Gastrocnemius medialis (tissue), 4 donors: ENCODE measurements at regions not wholly inside any gene's neighbourhood (a gene's known extent, or its start where the extent isn't known, plus 50 kb on each side); places are given as distances from the start of the nearest gene placed in this dataset.
A peak's percentile ranks its signal among the peaks of the same experiment; 100 is the strongest.

ENCODE experiments used
- ATAC-seq, 2 donors: fragments of 150-250 bp; one replicate each; pipeline ENCODE4 v1.9.1; 2016
- DNase-seq, 2 donors: peaks; one replicate each; pipeline ENCODE4 v3.0.0-alpha.2; 2019
- H3K27ac ChIP-seq, 4 donors: fragments of 200-600 bp; sonication (generic); 1 replicate in 1 of 4; 2 replicates in 3 of 4; pipeline ENCODE4 v1.5.1; 2016 to 2018; ENCODE audit warnings: mild to moderate bottlenecking in 2 of 4, moderate library complexity in 1 of 4
- H3K27me3 ChIP-seq, 3 donors: fragments of 200-600 bp; sonication (generic) in 2 of 3; 1 replicate in 1 of 3; 2 replicates in 2 of 3; pipeline versions ENCODE4 v1.5.1 to v1.6.0; 2016 to 2019; ENCODE audit warnings: mild to moderate bottlenecking in 1 of 3, moderate library complexity in 1 of 3
- H3K36me3 ChIP-seq, 2 donors: fragments of 200-600 bp; sonication (generic) in 1 of 2; one replicate each; pipeline ENCODE4 v1.5.1; 2017 to 2018
- H3K4me1 ChIP-seq, 2 donors: fragments of 200-600 bp; sonication (generic) in 1 of 2; one replicate each; pipeline ENCODE4 v1.5.1; 2016 to 2017; ENCODE audit warnings: mild to moderate bottlenecking in 2 of 2
- H3K4me3 ChIP-seq, 4 donors: fragments of 200-600 bp; sonication (generic) in 3 of 4; 1 replicate in 1 of 4; 2 replicates in 3 of 4; pipeline ENCODE4 v1.5.1; 2016 to 2019; ENCODE audit warnings: mild to moderate bottlenecking in 2 of 4
- H3K9me3 ChIP-seq, 3 donors: fragments of 200-600 bp; sonication (generic) in 2 of 3; 1 replicate in 1 of 3; 2 replicates in 2 of 3; pipeline ENCODE4 v1.5.1; 2016 to 2019
- POLR2A ChIP-seq, 2 donors: fragments of 450-650 bp; IDR thresholded peaks; one replicate each; pipeline ENCODE4 v1.6.1; 2017; ENCODE audit warnings: antibody characterized with exemption in 2 of 2, mild to moderate bottlenecking in 2 of 2, moderate library complexity in 2 of 2
- in situ Hi-C, 4 donors: fragments of 200-750 bp; cut with MboI; loops; one replicate each; pipeline versions ENCODE4 v1.15.0 to v1.8.0; 2017; ENCODE audit warnings: low sequenced_read_pairs in 4 of 4
- intact Hi-C: fragments of 100-400 bp; cut with DNase I; formaldehyde crosslinking; loops from one replicate; pipeline ENCODE4 v1.15.1; 2023; ENCODE audit warnings: low total_unique reads
- TF ChIP-seq, protein P1 (sequence below), 5 experiments: fragments of 450-650 bp in 3 of 5; fragments of 200-600 bp in 2 of 5; sonication (generic) in 2 of 5; IDR thresholded peaks in 4 of 5; conservative IDR thresholded peaks in 1 of 5; 1 replicate in 4 of 5; 2 replicates in 1 of 5; pipeline ENCODE4 v1.5.1; 2016 to 2019; ENCODE audit warnings: antibody characterized with exemption in 5 of 5, mild to moderate bottlenecking in 3 of 5, moderate library complexity in 3 of 5

DNA sequence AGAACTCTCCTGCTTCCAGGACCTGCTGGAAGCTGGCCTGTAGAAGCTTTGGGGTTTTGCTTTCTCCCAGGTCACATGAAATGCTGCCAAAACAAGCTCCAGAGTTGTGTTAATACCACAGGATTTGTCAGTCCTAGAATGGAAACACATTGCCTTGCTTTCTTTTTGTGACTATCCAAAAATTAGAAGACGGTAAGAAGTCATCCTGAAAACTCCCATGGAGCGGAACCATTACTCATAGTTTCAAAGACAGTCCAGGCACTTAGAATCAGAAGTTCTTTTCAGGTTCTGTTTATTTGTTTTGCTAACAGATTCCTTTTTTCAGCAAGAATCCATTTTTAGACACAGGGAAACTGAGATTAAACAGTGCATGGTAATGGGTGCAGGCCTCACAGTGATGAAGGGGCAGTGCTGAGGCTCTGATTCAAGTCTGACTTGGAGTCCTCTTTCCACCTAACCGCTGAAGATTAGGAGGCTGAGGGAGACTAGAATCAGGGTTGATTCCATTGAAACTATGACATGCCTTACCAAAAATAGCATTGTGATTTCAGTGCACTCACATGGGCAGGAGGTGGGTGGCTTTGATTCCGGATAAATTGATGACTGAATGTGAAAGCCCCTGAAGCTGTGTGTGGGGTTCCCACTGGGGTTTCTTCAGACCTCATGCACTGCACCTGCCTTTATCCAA is 72.2 kb upstream of the NAA20 start:
- DNase-seq (no peak), ATAC-seq (peak; percentile 48 to 50)
- intact Hi-C loops (no loop called here), in situ Hi-C loops (loop anchor here in 1 of 4 donors (10.0 kb wide), 1 partner anchor 60 kb away; no protein-coding TSS in a partner anchor)
- Histone ChIP-seq H3K4me3 (no peak overlapping the region), H3K9me3 (no peaks in the 10 kb centered on the region), H3K36me3 (no peaks in the 10 kb centered on the region), H3K27me3 (no peaks in the 10 kb centered on the region), H3K4me1 (peaks cover 43 to 66% of the 10 kb centered on the region in 2 donors), H3K27ac (peak overlapping the region; percentile 11 to 47 (median 25))
- no peak for TF ChIP-seq POLR2A (IDR thresholded peaks at IDR 0.05)
- TF ChIP-seq, protein P1, sequence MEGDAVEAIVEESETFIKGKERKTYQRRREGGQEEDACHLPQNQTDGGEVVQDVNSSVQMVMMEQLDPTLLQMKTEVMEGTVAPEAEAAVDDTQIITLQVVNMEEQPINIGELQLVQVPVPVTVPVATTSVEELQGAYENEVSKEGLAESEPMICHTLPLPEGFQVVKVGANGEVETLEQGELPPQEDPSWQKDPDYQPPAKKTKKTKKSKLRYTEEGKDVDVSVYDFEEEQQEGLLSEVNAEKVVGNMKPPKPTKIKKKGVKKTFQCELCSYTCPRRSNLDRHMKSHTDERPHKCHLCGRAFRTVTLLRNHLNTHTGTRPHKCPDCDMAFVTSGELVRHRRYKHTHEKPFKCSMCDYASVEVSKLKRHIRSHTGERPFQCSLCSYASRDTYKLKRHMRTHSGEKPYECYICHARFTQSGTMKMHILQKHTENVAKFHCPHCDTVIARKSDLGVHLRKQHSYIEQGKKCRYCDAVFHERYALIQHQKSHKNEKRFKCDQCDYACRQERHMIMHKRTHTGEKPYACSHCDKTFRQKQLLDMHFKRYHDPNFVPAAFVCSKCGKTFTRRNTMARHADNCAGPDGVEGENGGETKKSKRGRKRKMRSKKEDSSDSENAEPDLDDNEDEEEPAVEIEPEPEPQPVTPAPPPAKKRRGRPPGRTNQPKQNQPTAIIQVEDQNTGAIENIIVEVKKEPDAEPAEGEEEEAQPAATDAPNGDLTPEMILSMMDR (IDR thresholded peaks at IDR 0.05 in 4 of 5, conservative IDR thresholded peaks at IDR 0.05 in 1 of 5): no peak

DNA sequence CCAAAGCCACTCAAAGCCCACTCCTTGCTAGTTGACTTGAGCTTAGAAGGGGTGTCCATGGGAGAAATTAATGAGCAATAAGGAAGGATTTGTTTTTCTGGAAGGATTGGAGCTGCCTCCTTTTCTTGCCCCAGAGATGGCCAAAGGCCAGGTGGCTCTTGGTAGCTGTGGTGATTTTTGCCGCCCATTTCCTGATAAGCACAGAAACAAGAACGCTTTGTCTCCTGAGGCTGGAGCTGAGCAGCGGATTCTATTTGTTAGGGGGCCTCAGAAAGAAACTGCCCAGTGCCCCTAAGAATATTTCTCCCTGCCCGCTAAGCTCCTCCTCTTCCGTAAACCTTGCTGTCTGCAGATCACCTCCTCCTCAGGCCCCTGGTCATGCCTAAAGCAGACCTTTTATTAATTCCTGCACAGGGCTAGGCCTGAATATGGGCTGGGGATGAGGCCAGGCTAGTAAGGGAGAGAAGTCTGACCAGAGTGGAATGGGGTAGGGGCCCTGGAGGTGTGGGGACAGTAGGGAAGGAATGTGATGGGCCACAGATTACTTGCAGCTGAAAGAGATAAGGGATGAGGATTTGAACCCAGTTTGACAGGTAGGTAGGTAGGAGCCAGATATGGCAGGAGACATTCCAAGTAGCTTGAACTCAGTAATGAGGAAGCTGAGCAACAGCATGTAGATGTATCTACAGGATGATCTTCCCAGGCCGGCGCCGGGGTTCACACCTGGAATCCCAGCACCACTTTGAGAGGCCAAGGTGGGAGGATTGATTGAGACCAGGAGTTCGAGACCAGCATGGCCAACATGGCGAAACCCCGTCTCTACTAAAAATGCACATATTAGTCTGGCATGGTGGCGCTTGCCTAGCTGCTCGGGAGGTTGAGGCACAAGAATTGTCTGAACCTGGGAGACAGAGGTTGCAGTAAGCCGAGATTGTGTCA is 71.2 kb upstream of the NAA20 start:
- ATAC-seq (no peak), DNase-seq (no peak)
- Histone ChIP-seq H3K27ac (peak overlapping the region; percentile 24 to 52 (median 41)), H3K36me3 (no peaks in the 10 kb centered on the region), H3K4me1 (peaks cover 33 to 56% of the 10 kb centered on the region in 2 donors), H3K9me3 (no peaks in the 10 kb centered on the region), H3K4me3 (no peak overlapping the region), H3K27me3 (no peaks in the 10 kb centered on the region)
- TF ChIP-seq POLR2A (IDR thresholded peaks at IDR 0.05): no peak
- TF ChIP-seq, protein P1 (IDR thresholded peaks at IDR 0.05 in 4 of 5, conservative IDR thresholded peaks at IDR 0.05 in 1 of 5): no peak
- in situ Hi-C loops (loop anchor here in 1 of 4 donors (10.0 kb wide), 1 partner anchor 61 kb away; no protein-coding TSS in a partner anchor), intact Hi-C loops (no loop called here)

DNA sequence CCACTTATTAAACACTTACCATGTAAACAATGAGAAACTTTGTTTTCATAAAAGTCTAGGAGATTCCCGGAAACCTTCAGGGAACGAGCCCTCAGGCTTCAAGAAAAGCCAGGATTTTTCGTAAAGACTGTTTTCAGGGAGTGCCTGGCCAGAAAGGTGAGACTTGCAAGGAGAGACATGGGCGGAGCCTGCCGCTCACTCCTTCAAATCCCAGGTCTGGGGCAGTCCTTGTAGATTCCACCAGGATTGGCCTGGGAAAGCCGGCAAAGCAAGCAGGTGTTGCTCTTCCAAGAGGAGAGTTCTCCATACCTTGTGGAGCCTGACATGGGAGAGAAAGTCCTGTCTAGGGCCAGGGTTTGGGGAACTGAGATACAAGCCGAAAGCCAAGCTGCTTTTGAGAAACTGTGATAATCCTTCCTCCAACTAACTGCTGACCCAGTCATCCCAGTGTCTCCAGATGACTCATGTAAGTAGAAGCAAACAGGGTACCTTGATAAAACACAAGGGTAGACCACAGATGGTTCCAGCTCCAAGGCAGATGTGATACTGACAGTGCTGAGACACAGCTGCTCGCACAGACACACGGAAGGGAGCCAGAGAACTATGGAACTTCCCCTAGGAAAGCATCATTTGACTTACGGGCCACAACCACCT is 69.4 kb upstream of the NAA20 start:
- in situ Hi-C loops: loop anchor here in 1 of 4 donors (10.0 kb wide), 1 partner anchor 63 kb away; no protein-coding TSS in a partner anchor
- Histone ChIP-seq H3K4me1 (peaks cover 18 to 38% of the 10 kb centered on the region in 2 donors), H3K27me3 (no peaks in the 10 kb centered on the region), H3K9me3 (no peaks in the 10 kb centered on the region), H3K27ac (no peak overlapping the region), H3K4me3 (no peak overlapping the region), H3K36me3 (no peaks in the 10 kb centered on the region)
- intact Hi-C loops: no loop called here
- no peak for TF ChIP-seq POLR2A (IDR thresholded peaks at IDR 0.05)
- TF ChIP-seq, protein P1 (IDR thresholded peaks at IDR 0.05 in 4 of 5, conservative IDR thresholded peaks at IDR 0.05 in 1 of 5): no peak
- ATAC-seq: no peak
- no peak for DNase-seq

DNA sequence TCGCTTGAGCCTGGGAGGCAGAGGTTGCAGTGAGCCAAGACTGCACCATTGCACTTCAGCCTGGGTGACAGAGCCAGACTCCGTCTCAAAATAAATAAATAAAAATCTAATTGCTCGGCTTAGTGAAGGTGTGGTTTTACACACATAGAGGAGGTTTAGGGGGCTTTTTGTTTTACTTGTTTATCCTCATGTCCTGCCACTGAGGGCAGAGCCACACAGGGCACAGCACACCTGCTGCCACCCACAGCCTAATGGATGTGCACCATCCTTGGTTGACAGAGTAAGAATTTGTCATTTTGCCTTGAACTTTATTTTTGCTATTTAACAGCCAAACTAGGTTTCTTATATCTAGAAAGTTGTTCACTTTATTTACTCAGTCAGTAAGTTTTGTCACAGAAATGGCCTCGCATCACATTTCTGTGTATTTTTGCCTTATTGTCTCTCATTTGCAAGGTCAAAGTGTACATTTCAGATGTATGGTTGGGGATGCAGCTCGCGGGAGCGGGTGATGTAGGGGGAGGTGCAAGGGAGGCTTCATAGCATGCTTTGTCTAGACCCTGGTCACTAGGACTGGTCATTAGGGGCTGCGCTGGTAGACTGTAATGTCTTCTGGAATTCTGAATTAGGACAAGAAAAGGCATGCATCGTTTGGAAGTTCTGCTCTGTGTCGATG is 67.8 kb upstream of the NAA20 start:
- peaks cover 12 to 26% of the 10 kb centered on the region in 2 donors for H3K4me1 ChIP-seq
- intact Hi-C loops: no loop called here
- in situ Hi-C loops: loop anchor here in 1 of 4 donors (10.0 kb wide), 1 partner anchor 65 kb away; no protein-coding TSS in a partner anchor

More for the DNA sequence above, 67.8 kb upstream of the NAA20 start:
- H3K36me3 ChIP-seq: no peaks in the 10 kb centered on the region
- H3K9me3 ChIP-seq: no peaks in the 10 kb centered on the region
- DNase-seq (no peak), ATAC-seq (no peak)
- H3K4me3 ChIP-seq: no peak overlapping the region
- H3K27ac ChIP-seq: no peak overlapping the region
- TF ChIP-seq, protein P1 (IDR thresholded peaks at IDR 0.05 in 4 of 5, conservative IDR thresholded peaks at IDR 0.05 in 1 of 5): no peak
- TF ChIP-seq POLR2A (IDR thresholded peaks at IDR 0.05): no peak
- H3K27me3 ChIP-seq: no peaks in the 10 kb centered on the region
